T1000 (cell line): ENCODE measurements at regions not wholly inside any gene's neighbourhood (a gene's known extent, or its start where the extent isn't known, plus 50 kb on each side); places are given as distances from the start of the nearest gene placed in this dataset.
"Not testable (repeated sequence)": the region's sequence is repeated elsewhere in the genome, so short reads cannot be mapped to it uniquely, and the experiment has no call there.

Experiments used
- DNase-seq: peaks from one replicate; lab custom pipeline; 2025; ENCODE audit warnings: mixed read lengths; lab: John Stamatoyannopoulos, UW

GRCh38 chr13:99698010-99698815 is 196.9 kb downstream of the TM9SF2 start:
- no peak for DNase-seq

- no peak for DNase-seq
Observed at GRCh38 chr13:99695857-99696256, 194.6 kb downstream of the TM9SF2 start.

GRCh38 chr13:99693852-99694611 is 192.8 kb downstream of the TM9SF2 start:
- no peak for DNase-seq

GRCh38 chr13:99693351-99693750 is 192.1 kb downstream of the TM9SF2 start:
- DNase-seq, result no peak

- DNase-seq, result no peak
Observed at GRCh38 chr13:99692854-99693253, 191.6 kb downstream of the TM9SF2 start.

- DNase-seq, result no peak
Observed at GRCh38 chr13:99691552-99691951, 190.3 kb downstream of the TM9SF2 start.

GRCh38 chr13:99690426-99691174 is 189.3 kb downstream of the TM9SF2 start:
- DNase-seq, result no peak

- DNase-seq, result no peak
Observed at GRCh38 chr13:99689955-99690354, 188.7 kb downstream of the TM9SF2 start.

GRCh38 chr13:99688776-99689175 is 187.5 kb downstream of the TM9SF2 start:
- no peak for DNase-seq

- DNase-seq, result no peak
Observed at GRCh38 chr13:99687723-99688397, 186.6 kb downstream of the TM9SF2 start.

- DNase-seq, result no peak
Observed at GRCh38 chr13:99686944-99687411, 185.7 kb downstream of the TM9SF2 start.

GRCh38 chr13:99686157-99686572 is 184.9 kb downstream of the TM9SF2 start:
- no peak for DNase-seq

GRCh38 chr13:99681695-99682094 is 180.4 kb downstream of the TM9SF2 start:
- DNase-seq, result no peak

GRCh38 chr13:99677116-99677951 is 176.1 kb downstream of the TM9SF2 start:
- no peak for DNase-seq

GRCh38 chr13:99671746-99672145 is 170.5 kb downstream of the TM9SF2 start:
- no peak for DNase-seq

- DNase-seq, result not testable (repeated sequence)
Observed at GRCh38 chr13:99669096-99669495, 167.8 kb downstream of the TM9SF2 start.

GRCh38 chr13:99666146-99666805 is 165.0 kb downstream of the TM9SF2 start:
- no peak for DNase-seq

GRCh38 chr13:99665711-99666110 is 164.4 kb downstream of the TM9SF2 start:
- DNase-seq, result no peak

GRCh38 chr13:99663908-99664307 is 162.6 kb downstream of the TM9SF2 start:
- no peak for DNase-seq

- no peak for DNase-seq
Observed at GRCh38 chr13:99663185-99663825, 162.0 kb downstream of the TM9SF2 start.
